Neural cell (in vitro differentiated cells): ENCODE measurements at regions not wholly inside any gene's neighbourhood (a gene's known extent, or its start where the extent isn't known, plus 50 kb on each side); places are given as distances from the start of the nearest gene placed in this dataset.

Experiments
- H2AFZ ChIP-seq: fragments of 200-600, 300-800 bp; sonication (generic), shearing (Covaris generic); 2 replicates; pipeline ENCODE4 v1.6.0; 2014; ENCODE audit warnings: low read depth, mild to moderate bottlenecking, antibody characterized with exemption, low read length, moderate library complexity
- H3F3A ChIP-seq: fragments of 200-600 bp; shearing (Covaris generic); 2 replicates; pipeline ENCODE4 v1.6.1; 2016; ENCODE audit warnings: mild to moderate bottlenecking, moderate library complexity, mixed read lengths, antibody characterized with exemption, low read length; ENCODE audit not compliant: insufficient read depth, poor library complexity, severe bottlenecking
- H3K27ac ChIP-seq: fragments of 200-600, 300-800 bp; sonication (generic), shearing (Covaris generic); 2 replicates; pipeline ENCODE4 v1.5.1; 2014; ENCODE audit warnings: mild to moderate bottlenecking, low read length, moderate library complexity
- H3K27me3 ChIP-seq: fragments of 300-800, 200-600 bp; sonication (generic), shearing (Covaris generic); 2 replicates; pipeline ENCODE4 v1.6.0; 2014; ENCODE audit warnings: mild to moderate bottlenecking, low read depth, low read length, moderate library complexity; ENCODE audit not compliant: insufficient read depth
- H3K36me3 ChIP-seq: fragments of 300-800, 200-600 bp; sonication (generic), shearing (Covaris generic); 2 replicates; pipeline ENCODE4 v1.5.1; 2014; ENCODE audit warnings: mild to moderate bottlenecking, antibody characterized with exemption, low read length, moderate library complexity; ENCODE audit not compliant: insufficient read depth
- H3K4me2 ChIP-seq: fragments of 300-800, 200-600 bp; sonication (generic), shearing (Covaris generic); 2 replicates; pipeline ENCODE4 v1.6.0; 2014; ENCODE audit warnings: mild to moderate bottlenecking, low read length
- H3K4me3 ChIP-seq: fragments of 300-800, 200-600 bp; sonication (generic), shearing (Covaris generic); 2 replicates; pipeline ENCODE4 v1.5.1; 2014; ENCODE audit warnings: mild to moderate bottlenecking, low read length, moderate library complexity
- H3K79me2 ChIP-seq: fragments of 200-600 bp; shearing (Covaris generic); replicated peaks from 2 replicates; pipeline ENCODE4 v1.6.0; 2014; ENCODE audit warnings: mild to moderate bottlenecking, low read length, moderate library complexity; ENCODE audit not compliant: insufficient read depth
- H3K9ac ChIP-seq: fragments of 300-800, 200-600 bp; sonication (generic), shearing (Covaris generic); 2 replicates; pipeline ENCODE4 v1.6.1; 2016; ENCODE audit warnings: mild to moderate bottlenecking, low read length, mixed read lengths
- H3K9me2 ChIP-seq: fragments of 200-600 bp; shearing (Covaris generic); 2 replicates; pipeline ENCODE4 v1.6.1; 2016; ENCODE audit warnings: mild to moderate bottlenecking, low read length, mixed read lengths; ENCODE audit not compliant: insufficient read depth
- H3K9me3 ChIP-seq: fragments of 200-600, 300-800 bp; sonication (generic), shearing (Covaris generic); 2 replicates; pipeline ENCODE4 v1.6.1; 2016; ENCODE audit warnings: mild to moderate bottlenecking, mixed run types, low read length, moderate library complexity, mixed read lengths
- H4K20me1 ChIP-seq: fragments of 200-600 bp; shearing (Covaris generic); 2 replicates; pipeline ENCODE4 v1.6.1; 2016; ENCODE audit warnings: mild to moderate bottlenecking, mixed run types; ENCODE audit not compliant: insufficient read depth
- CTCF ChIP-seq: fragments of 450-650 bp; IDR thresholded peaks from 2 replicates; pipeline ENCODE4 v1.5.1; 2014; ENCODE audit warnings: antibody characterized with exemption, mild to moderate bottlenecking, moderate library complexity; ENCODE audit not compliant: poor library complexity, severe bottlenecking
- EP300 ChIP-seq: fragments of 450-650 bp; conservative IDR thresholded peaks from 2 replicates; pipeline ENCODE4 v1.6.1; 2014; ENCODE audit warnings: antibody characterized with exemption, mild to moderate bottlenecking, moderate library complexity; ENCODE audit not compliant: poor library complexity, severe bottlenecking
- EZH2 ChIP-seq: fragments of 200-600, 300-800 bp; shearing (Covaris generic), sonication (generic); IDR thresholded peaks from 2 replicates; pipeline ENCODE4 v1.6.1; 2014; ENCODE audit warnings: antibody characterized with exemption, low read length, borderline replicate concordance, mild to moderate bottlenecking; ENCODE audit not compliant: insufficient read depth, poor library complexity, severe bottlenecking
- MXI1 ChIP-seq: fragments of 450-650 bp; conservative IDR thresholded peaks from 2 replicates; pipeline ENCODE4 v1.6.1; 2014; ENCODE audit warnings: antibody characterized with exemption, mild to moderate bottlenecking; ENCODE audit not compliant: poor library complexity, severe bottlenecking
- POLR2AphosphoS5 ChIP-seq: IDR thresholded peaks from 2 replicates; pipeline ENCODE4 v1.6.1; 2012
- RAD21 ChIP-seq: fragments of 450-650 bp; conservative IDR thresholded peaks from 2 replicates; pipeline ENCODE4 v1.6.1; 2014; ENCODE audit warnings: antibody characterized with exemption, mild to moderate bottlenecking, moderate library complexity
- REST ChIP-seq: IDR thresholded peaks from 2 replicates; pipeline ENCODE4 v1.6.1; 2012; ENCODE audit warnings: borderline replicate concordance
- SMC3 ChIP-seq: fragments of 450-650 bp; conservative IDR thresholded peaks from 2 replicates; pipeline ENCODE4 v1.6.1; 2014; ENCODE audit warnings: antibody characterized with exemption, mild to moderate bottlenecking, moderate library complexity; ENCODE audit not compliant: poor library complexity
- TAF1 ChIP-seq: IDR thresholded peaks from 2 replicates; pipeline ENCODE4 v1.6.1; 2012; ENCODE audit warnings: low read depth

GRCh38 chr6:126773112-126773805 lies 345.2 kb upstream of the RSPO3 start:
- H3K79me2 ChIP-seq = no peaks in the 10 kb centered on the region
- no peaks in the 10 kb centered on the region for H3K9me3 ChIP-seq
- H4K20me1 ChIP-seq = no peaks in the 10 kb centered on the region
- H3K4me3 ChIP-seq = no peak overlapping the region
- H2AFZ ChIP-seq = no peak overlapping the region
- H3K36me3 ChIP-seq = no peaks in the 10 kb centered on the region
- no peak overlapping the region for H3K27ac ChIP-seq
- H3K4me2 ChIP-seq = no peak overlapping the region
- no peaks in the 10 kb centered on the region for H3F3A ChIP-seq
- no peaks in the 10 kb centered on the region for H3K27me3 ChIP-seq
- H3K9ac ChIP-seq = no peak overlapping the region
- TF ChIP-seq CTCF (no peak), RAD21 (no peak), EP300 (no peak), REST (no peak), EZH2 (no peak), SMC3 (no peak), MXI1 (no peak), TAF1 (no peak), POLR2AphosphoS5 (no peak)
- no peaks in the 10 kb centered on the region for H3K9me2 ChIP-seq

GRCh38 chr6:126779331-126779730 lies 339.1 kb upstream of the RSPO3 start:
- H3F3A ChIP-seq = no peaks in the 10 kb centered on the region
- no peak overlapping the region for H3K27ac ChIP-seq
- H2AFZ ChIP-seq = no peak overlapping the region
- H3K4me3 ChIP-seq = no peak overlapping the region
- no peaks in the 10 kb centered on the region for H3K9me2 ChIP-seq
- H4K20me1 ChIP-seq = no peaks in the 10 kb centered on the region
- H3K9ac ChIP-seq = no peak overlapping the region
- H3K79me2 ChIP-seq = no peaks in the 10 kb centered on the region
- H3K4me2 ChIP-seq = no peak overlapping the region
- H3K36me3 ChIP-seq = no peaks in the 10 kb centered on the region
- TF ChIP-seq MXI1 (no peak), EP300 (no peak), REST (no peak), CTCF (no peak)
- H3K9me3 ChIP-seq = no peaks in the 10 kb centered on the region
- no peaks in the 10 kb centered on the region for H3K27me3 ChIP-seq
